A549 (cell line): ENCODE measurements at regions not wholly inside any gene's neighbourhood (a gene's known extent, or its start where the extent isn't known, plus 50 kb on each side); places are given as distances from the start of the nearest gene placed in this dataset.

Source experiments
- ATAC-seq, 2 experiments: fragments of 200-7000 bp in 1 of 2; fragments of >200 bp in 1 of 2; cut with Nextera tagmentation in 1 of 2; cut with Tn5 transposase in 1 of 2; 3 replicates each; pipeline versions ENCODE4 v1.8.0 to v1.9.1; 2018 to 2020; ENCODE audit warnings: mild to moderate bottlenecking in 1 of 2, moderate library complexity in 1 of 2
- CTCF ChIA-PET: fragments of 300-600 bp; sonication (Branson Sonifier 250); formaldehyde crosslinking; extraction: SDS; loops from one replicate; lab custom pipeline; 2021; ENCODE audit warnings: antibody characterized with exemption, inconsistent platforms; lab: Yijun Ruan, JAX
- POLR2A ChIA-PET: fragments of 350-600 bp; formaldehyde crosslinking; extraction: SDS; loops from one replicate; lab custom pipeline; 2021; ENCODE audit warnings: antibody characterized with exemption, inconsistent platforms; lab: Yijun Ruan, JAX
- DNase-seq, 2 experiments: peaks; one replicate each; pipeline versions ENCODE4 v3.0.0 to v3.0.0-alpha.2; 2011 to 2016; ENCODE audit warnings: low read depth in 1 of 2, low spot score in 1 of 2
- FAIRE-seq: peaks from 2 replicates; lab custom pipeline; 2011; peaks lifted over from hg19 to GRCh38; lab: Jason Lieb, UNC
- H3K27ac ChIP-seq, 2 experiments: fragments of >200 bp; sonication (Bioruptor Twin); formaldehyde crosslinking; 3 replicates each; pipeline ENCODE4 v1.5.1; 2016 to 2017
- H3K4me1 ChIP-seq: fragments of >200 bp; sonication (Bioruptor Twin); formaldehyde crosslinking; 3 replicates; pipeline ENCODE4 v1.6.1; 2016
- H3K4me2 ChIP-seq: fragments of >200 bp; sonication (Bioruptor Twin); formaldehyde crosslinking; 3 replicates; pipeline ENCODE4 v1.6.1; 2016
- H3K4me3 ChIP-seq: fragments of >200 bp; sonication (Bioruptor Twin); formaldehyde crosslinking; 3 replicates; pipeline ENCODE4 v1.5.1; 2016
- H3K9me3 ChIP-seq: fragments of >200 bp; sonication (Bioruptor Twin); formaldehyde crosslinking; 3 replicates; pipeline ENCODE4 v1.6.1; 2016
- CBX2 ChIP-seq: fragments of 200-600 bp; sonication (generic); IDR thresholded peaks from 2 replicates; pipeline ENCODE4 v1.6.1; 2016; ENCODE audit warnings: low read depth, mild to moderate bottlenecking, borderline replicate concordance
- CEBPB ChIP-seq, 2 experiments: fragments of >200 bp in 1 of 2; sonication (Bioruptor Twin) in 1 of 2; formaldehyde crosslinking in 1 of 2; IDR thresholded peaks; 2 replicates each; pipeline ENCODE4 v1.6.1; 2012 to 2016
- CHD4 ChIP-seq: fragments of 200-600 bp; sonication (generic); IDR thresholded peaks from 2 replicates; pipeline ENCODE4 v1.6.1; 2016; ENCODE audit warnings: antibody characterized with exemption, mild to moderate bottlenecking, borderline replicate concordance
- EHMT2 ChIP-seq: fragments of 200-600 bp; sonication (generic); IDR thresholded peaks from 2 replicates; pipeline ENCODE4 v1.6.1; 2016; ENCODE audit warnings: antibody characterized with exemption, low read depth, mild to moderate bottlenecking, moderate library complexity
- GATA3 ChIP-seq: IDR thresholded peaks from 2 replicates; pipeline ENCODE4 v1.6.1; 2012; ENCODE audit warnings: borderline replicate concordance
- HOXB13 ChIP-seq: fragments of 250-450 bp; sonication (Bioruptor Pico); IDR thresholded peaks from 2 replicates; pipeline ENCODE4 v1.5.0; 2020; ENCODE audit warnings: low read depth, mild to moderate bottlenecking, moderate library complexity
- HOXB5 ChIP-seq: fragments of 250-450 bp; sonication (Bioruptor Pico); IDR thresholded peaks from 2 replicates; pipeline ENCODE4 v1.5.0; 2020; ENCODE audit warnings: mild to moderate bottlenecking, moderate library complexity
- JUN ChIP-seq, 2 experiments: fragments of >200 bp; sonication (Bioruptor Twin); formaldehyde crosslinking; IDR thresholded peaks; 2 replicates in 1 of 2; 3 replicates in 1 of 2; pipeline ENCODE4 v1.6.1; 2016 to 2017
- JUNB ChIP-seq: fragments of >200 bp; sonication (Bioruptor Twin); formaldehyde crosslinking; IDR thresholded peaks from 2 replicates; pipeline ENCODE4 v1.6.1; 2016
- KDM5A ChIP-seq: fragments of 200-600 bp; sonication (generic); IDR thresholded peaks from 2 replicates; pipeline ENCODE4 v1.6.1; 2016; ENCODE audit warnings: antibody characterized with exemption, mild to moderate bottlenecking
- MAFK ChIP-seq: fragments of 450-650 bp; IDR thresholded peaks from 2 replicates; pipeline ENCODE4 v1.6.1; 2014; ENCODE audit not compliant: partially characterized antibody
- NFE2L2 ChIP-seq: fragments of 150-350 bp; conservative IDR thresholded peaks from 2 replicates; pipeline ENCODE4 v1.6.1; 2014; ENCODE audit warnings: low read length
- RCOR1 ChIP-seq: fragments of 150-350 bp; IDR thresholded peaks from 2 replicates; pipeline ENCODE4 v1.6.1; 2014; ENCODE audit warnings: antibody characterized with exemption, low read length, low read depth
- RFX5 ChIP-seq: fragments of 450-650 bp; IDR thresholded peaks from 2 replicates; pipeline ENCODE4 v1.7.1; 2014; ENCODE audit warnings: antibody characterized with exemption, mild to moderate bottlenecking, moderate library complexity
- RNF2 ChIP-seq: fragments of 200-600 bp; sonication (generic); IDR thresholded peaks from 2 replicates; pipeline ENCODE4 v1.6.1; 2016; ENCODE audit warnings: low read depth, mild to moderate bottlenecking, antibody characterized with exemption, moderate library complexity, borderline replicate concordance
- ZNF302 ChIP-seq: fragments of 250-450 bp; sonication (Bioruptor Pico); IDR thresholded peaks from 2 replicates; pipeline ENCODE4 v1.9.0; 2021; ENCODE audit warnings: inconsistent platforms, mild to moderate bottlenecking, moderate library complexity
- WGBS: methylation state at CpG from one replicate; pipeline ENCODE4 v1.1.6; 2017; ENCODE audit errors: missing lambda C conversion rate; 5-methylcytosine and 5-hydroxymethylcytosine counted together
- TF ChIP-seq, protein P1 (sequence below): fragments of >200 bp; sonication (Bioruptor Twin); formaldehyde crosslinking; IDR thresholded peaks from 2 replicates; pipeline ENCODE4 v1.6.1; 2016
- TF ChIP-seq, protein P2 (sequence below): fragments of >200 bp; sonication (Bioruptor Twin); formaldehyde crosslinking; IDR thresholded peaks from 3 replicates; pipeline ENCODE4 v1.5.1; 2016
- TF ChIP-seq, protein P3 (sequence below): IDR thresholded peaks from 2 replicates; pipeline ENCODE4 v1.6.1; 2012
- TF ChIP-seq, protein P4 (sequence below): fragments of 250-450 bp; sonication (Bioruptor Pico); IDR thresholded peaks from 2 replicates; pipeline ENCODE4 v1.5.0; 2021; ENCODE audit warnings: mild to moderate bottlenecking, moderate library complexity, borderline replicate concordance
- TF ChIP-seq, protein P5 (sequence below): IDR thresholded peaks from 2 replicates; pipeline ENCODE4 v1.6.1; 2012
- TF ChIP-seq, protein P6 (sequence below): fragments of 450-650 bp; IDR thresholded peaks from 2 replicates; pipeline ENCODE4 v1.6.1; 2014; ENCODE audit warnings: antibody characterized with exemption

DNA sequence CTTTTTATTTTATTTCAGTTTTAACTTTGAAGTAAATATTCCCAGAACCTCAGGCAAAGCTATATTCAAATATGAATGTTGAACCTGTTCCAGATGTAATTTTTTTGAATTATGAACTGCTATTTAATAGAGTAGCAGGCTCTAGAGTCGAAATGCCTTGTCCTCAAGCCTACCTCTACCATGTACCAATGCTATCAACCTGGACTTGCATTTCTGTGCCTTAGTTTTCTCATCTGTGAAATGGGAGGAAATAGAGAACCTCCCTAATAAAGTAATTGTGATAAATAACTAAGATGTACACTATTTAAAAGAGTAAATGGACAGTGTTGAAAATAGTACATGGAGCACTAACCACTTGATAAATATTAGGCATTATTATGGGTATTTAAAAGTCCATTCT is 551.6 kb upstream of the JARID2 start:
- Histone ChIP-seq H3K9me3 (no peaks in the 10 kb centered on the region), H3K4me1 (no peaks in the 10 kb centered on the region), H3K4me3 (no peak overlapping the region), H3K27ac (no peak overlapping the region), H3K4me2 (no peak overlapping the region)
- WGBS: 18% methylated on average over 1 of the region's 1 CpG
- DNase-seq: no peak
- POLR2A ChIA-PET: no interaction called here
- CTCF ChIA-PET: no interaction called here
- no peak for ATAC-seq
- TF ChIP-seq, protein P1, sequence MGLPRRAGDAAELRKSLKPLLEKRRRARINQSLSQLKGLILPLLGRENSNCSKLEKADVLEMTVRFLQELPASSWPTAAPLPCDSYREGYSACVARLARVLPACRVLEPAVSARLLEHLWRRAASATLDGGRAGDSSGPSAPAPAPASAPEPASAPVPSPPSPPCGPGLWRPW: no peak
- no peak for TF ChIP-seq HOXB13 (CRISPR knock-in tag)
- TF ChIP-seq, protein P2, sequence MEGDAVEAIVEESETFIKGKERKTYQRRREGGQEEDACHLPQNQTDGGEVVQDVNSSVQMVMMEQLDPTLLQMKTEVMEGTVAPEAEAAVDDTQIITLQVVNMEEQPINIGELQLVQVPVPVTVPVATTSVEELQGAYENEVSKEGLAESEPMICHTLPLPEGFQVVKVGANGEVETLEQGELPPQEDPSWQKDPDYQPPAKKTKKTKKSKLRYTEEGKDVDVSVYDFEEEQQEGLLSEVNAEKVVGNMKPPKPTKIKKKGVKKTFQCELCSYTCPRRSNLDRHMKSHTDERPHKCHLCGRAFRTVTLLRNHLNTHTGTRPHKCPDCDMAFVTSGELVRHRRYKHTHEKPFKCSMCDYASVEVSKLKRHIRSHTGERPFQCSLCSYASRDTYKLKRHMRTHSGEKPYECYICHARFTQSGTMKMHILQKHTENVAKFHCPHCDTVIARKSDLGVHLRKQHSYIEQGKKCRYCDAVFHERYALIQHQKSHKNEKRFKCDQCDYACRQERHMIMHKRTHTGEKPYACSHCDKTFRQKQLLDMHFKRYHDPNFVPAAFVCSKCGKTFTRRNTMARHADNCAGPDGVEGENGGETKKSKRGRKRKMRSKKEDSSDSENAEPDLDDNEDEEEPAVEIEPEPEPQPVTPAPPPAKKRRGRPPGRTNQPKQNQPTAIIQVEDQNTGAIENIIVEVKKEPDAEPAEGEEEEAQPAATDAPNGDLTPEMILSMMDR: no peak
- no peak for TF ChIP-seq EHMT2
- TF ChIP-seq, protein P3, sequence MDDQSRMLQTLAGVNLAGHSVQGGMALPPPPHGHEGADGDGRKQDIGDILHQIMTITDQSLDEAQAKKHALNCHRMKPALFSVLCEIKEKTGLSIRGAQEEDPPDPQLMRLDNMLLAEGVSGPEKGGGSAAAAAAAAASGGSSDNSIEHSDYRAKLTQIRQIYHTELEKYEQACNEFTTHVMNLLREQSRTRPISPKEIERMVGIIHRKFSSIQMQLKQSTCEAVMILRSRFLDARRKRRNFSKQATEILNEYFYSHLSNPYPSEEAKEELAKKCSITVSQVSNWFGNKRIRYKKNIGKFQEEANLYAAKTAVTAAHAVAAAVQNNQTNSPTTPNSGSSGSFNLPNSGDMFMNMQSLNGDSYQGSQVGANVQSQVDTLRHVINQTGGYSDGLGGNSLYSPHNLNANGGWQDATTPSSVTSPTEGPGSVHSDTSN: no peak
- no peak for FAIRE-seq

DNA sequence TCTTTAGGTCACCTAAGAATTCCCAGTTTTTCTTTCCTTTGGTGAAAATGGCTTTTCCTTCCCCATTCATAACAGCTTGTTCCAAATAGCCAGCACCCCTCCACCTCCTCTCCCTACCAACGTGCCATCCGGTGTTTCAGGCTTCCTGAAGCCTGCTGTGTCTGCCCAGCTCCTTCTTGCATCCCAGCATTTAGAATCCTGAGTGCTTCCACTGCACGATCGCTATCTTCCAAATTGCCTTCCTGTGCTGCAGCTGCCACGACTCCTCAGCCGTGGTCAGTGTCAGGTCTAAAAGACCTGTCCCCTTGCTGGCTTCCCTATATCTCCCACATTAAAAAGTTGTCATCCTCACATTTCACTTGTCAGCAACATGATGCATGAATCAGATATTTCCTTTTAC is 550.3 kb upstream of the JARID2 start:
- 90% methylated on average over 6 of the region's 6 CpGs for WGBS
- TF ChIP-seq, protein P4, sequence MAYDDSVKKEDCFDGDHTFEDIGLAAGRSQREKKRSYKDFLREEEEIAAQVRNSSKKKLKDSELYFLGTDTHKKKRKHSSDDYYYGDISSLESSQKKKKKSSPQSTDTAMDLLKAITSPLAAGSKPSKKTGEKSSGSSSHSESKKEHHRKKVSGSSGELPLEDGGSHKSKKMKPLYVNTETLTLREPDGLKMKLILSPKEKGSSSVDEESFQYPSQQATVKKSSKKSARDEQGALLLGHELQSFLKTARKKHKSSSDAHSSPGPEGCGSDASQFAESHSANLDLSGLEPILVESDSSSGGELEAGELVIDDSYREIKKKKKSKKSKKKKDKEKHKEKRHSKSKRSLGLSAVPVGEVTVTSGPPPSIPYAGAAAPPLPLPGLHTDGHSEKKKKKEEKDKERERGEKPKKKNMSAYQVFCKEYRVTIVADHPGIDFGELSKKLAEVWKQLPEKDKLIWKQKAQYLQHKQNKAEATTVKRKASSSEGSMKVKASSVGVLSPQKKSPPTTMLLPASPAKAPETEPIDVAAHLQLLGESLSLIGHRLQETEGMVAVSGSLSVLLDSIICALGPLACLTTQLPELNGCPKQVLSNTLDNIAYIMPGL (CRISPR knock-in tag): no peak
- no peak for TF ChIP-seq CHD4
- TF ChIP-seq, protein P5, sequence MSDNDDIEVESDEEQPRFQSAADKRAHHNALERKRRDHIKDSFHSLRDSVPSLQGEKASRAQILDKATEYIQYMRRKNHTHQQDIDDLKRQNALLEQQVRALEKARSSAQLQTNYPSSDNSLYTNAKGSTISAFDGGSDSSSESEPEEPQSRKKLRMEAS: no peak
- TF ChIP-seq HOXB5 (CRISPR knock-in tag): no peak
- TF ChIP-seq, protein P2: no peak
- TF ChIP-seq ZNF302 (CRISPR knock-in tag): no peak
- ATAC-seq (no peak), FAIRE-seq (no peak), DNase-seq (no peak)
- ChIA-PET CTCF (no interaction called here), POLR2A (no interaction called here)
- Histone ChIP-seq H3K4me3 (no peak overlapping the region), H3K4me1 (no peaks in the 10 kb centered on the region), H3K27ac (no peak overlapping the region), H3K4me2 (no peak overlapping the region), H3K9me3 (no peaks in the 10 kb centered on the region; the same call in 2 of the 3 replicates)

DNA sequence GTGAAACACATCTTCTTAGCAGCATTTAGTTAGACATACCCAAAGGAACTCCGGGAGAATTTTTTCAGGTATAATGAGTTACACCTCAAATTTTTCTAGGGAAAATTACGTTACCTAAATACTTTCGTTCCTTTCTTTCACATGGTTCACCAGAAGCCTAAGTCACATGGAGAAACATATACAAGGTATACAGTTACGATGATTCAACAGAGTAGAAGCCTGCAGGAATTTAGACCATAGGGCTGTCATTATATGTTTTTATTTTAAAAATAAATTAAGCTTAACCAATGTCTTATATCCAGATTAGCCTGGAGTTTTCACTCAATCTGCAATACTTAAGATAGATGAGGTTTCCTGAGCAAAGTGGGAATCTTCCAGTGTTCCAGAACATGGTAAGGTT is 549.5 kb upstream of the JARID2 start:
- no peak for ATAC-seq
- Histone ChIP-seq H3K27ac (no peak overlapping the region), H3K4me2 (no peak overlapping the region), H3K4me1 (no peaks in the 10 kb centered on the region), H3K9me3 (no peaks in the 10 kb centered on the region; the same call in 2 of the 3 replicates), H3K4me3 (no peak overlapping the region)
- ChIA-PET CTCF (no interaction called here), POLR2A (no interaction called here)
- WGBS: 95% methylated on average over 4 of the region's 4 CpGs
- FAIRE-seq: no peak
- DNase-seq: no peak
- TF ChIP-seq GATA3 (no peak), RFX5 (no peak), RCOR1 (no peak), RNF2 (no peak), NFE2L2 (no peak), MAFK (no peak), HOXB5 (CRISPR knock-in tag) (no peak), JUNB (no peak), CEBPB (IDR thresholded peaks at IDR 0.05) (no peak), EHMT2 (no peak), JUN (IDR thresholded peaks at IDR 0.05) (no peak), ZNF302 (CRISPR knock-in tag) (no peak), KDM5A (no peak), CBX2 (no peak)
- TF ChIP-seq, protein P6, sequence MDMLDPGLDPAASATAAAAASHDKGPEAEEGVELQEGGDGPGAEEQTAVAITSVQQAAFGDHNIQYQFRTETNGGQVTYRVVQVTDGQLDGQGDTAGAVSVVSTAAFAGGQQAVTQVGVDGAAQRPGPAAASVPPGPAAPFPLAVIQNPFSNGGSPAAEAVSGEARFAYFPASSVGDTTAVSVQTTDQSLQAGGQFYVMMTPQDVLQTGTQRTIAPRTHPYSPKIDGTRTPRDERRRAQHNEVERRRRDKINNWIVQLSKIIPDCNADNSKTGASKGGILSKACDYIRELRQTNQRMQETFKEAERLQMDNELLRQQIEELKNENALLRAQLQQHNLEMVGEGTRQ: no peak
- TF ChIP-seq, protein P3: no peak
- TF ChIP-seq, protein P1: no peak
- TF ChIP-seq, protein P5: no peak
